DND-41 (cell line): ENCODE measurements at regions not wholly inside any gene's neighbourhood (a gene's known extent, or its start where the extent isn't known, plus 50 kb on each side); places are given as distances from the start of the nearest gene placed in this dataset.

ENCODE experiments used
- EZH2 ChIP-seq: IDR thresholded peaks from 3 replicates; pipeline ENCODE4 v1.6.1; 2012; ENCODE audit warnings: borderline replicate concordance, low read depth, mild to moderate bottlenecking, moderate library complexity, low read length, inconsistent platforms; ENCODE audit not compliant: severe bottlenecking
- TF ChIP-seq, protein P1 (sequence below): IDR thresholded peaks from 2 replicates; pipeline ENCODE4 v1.5.1; 2012; ENCODE audit warnings: borderline replicate concordance, low read length, moderate library complexity, mild to moderate bottlenecking; ENCODE audit not compliant: poor library complexity, severe bottlenecking; ENCODE audit errors: extremely low read depth

DNA sequence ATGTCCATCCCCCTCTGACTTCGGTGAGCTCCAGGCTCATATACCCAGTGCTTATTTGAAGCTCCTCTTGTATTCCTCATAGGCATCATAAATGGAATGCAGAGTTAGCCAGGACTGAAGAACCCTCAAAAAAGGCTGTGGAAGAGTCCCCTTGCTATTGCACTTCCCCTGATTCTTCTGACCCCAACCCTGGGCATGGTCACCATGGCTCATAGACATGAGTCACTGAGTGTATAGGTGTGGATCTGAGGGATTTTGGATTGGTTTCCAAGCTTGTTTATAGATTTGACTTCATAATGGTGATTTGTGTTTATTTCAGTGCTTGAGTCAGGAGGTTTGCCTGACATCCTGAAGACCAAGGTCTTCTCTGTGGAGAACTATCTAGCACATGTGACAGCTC is 98.4 kb upstream of the SLC38A2 start:
- TF ChIP-seq, protein P1, sequence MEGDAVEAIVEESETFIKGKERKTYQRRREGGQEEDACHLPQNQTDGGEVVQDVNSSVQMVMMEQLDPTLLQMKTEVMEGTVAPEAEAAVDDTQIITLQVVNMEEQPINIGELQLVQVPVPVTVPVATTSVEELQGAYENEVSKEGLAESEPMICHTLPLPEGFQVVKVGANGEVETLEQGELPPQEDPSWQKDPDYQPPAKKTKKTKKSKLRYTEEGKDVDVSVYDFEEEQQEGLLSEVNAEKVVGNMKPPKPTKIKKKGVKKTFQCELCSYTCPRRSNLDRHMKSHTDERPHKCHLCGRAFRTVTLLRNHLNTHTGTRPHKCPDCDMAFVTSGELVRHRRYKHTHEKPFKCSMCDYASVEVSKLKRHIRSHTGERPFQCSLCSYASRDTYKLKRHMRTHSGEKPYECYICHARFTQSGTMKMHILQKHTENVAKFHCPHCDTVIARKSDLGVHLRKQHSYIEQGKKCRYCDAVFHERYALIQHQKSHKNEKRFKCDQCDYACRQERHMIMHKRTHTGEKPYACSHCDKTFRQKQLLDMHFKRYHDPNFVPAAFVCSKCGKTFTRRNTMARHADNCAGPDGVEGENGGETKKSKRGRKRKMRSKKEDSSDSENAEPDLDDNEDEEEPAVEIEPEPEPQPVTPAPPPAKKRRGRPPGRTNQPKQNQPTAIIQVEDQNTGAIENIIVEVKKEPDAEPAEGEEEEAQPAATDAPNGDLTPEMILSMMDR, result no peak
- TF ChIP-seq EZH2, result no peak
